Vagina (tissue), 2 donors: ENCODE measurements at regions not wholly inside any gene's neighbourhood (a gene's known extent, or its start where the extent isn't known, plus 50 kb on each side); places are given as distances from the start of the nearest gene placed in this dataset.

ENCODE experiments used
- DNase-seq, 2 donors: peaks; one replicate each; pipeline ENCODE4 v3.0.0-alpha.2; 2017; ENCODE audit errors: extremely low spot score in 2 of 2
- H3K27ac ChIP-seq: fragments of 200-600 bp; sonication (generic); one replicate; pipeline ENCODE4 v1.5.1; 2019
- H3K27me3 ChIP-seq: fragments of 200-600 bp; sonication (generic); one replicate; pipeline ENCODE4 v1.5.1; 2019
- H3K36me3 ChIP-seq, 2 donors: fragments of 200-600 bp; sonication (generic); one replicate each; pipeline ENCODE4 v1.5.1; 2017 to 2019
- H3K4me1 ChIP-seq: fragments of 200-600 bp; sonication (generic); one replicate; pipeline ENCODE4 v1.5.1; 2019
- H3K4me3 ChIP-seq, 2 donors: fragments of 200-600 bp; sonication (generic); 1 replicate in 1 of 2; 2 replicates in 1 of 2; pipeline ENCODE4 v1.5.1; 2016 to 2019
- H3K9me3 ChIP-seq: fragments of 200-600 bp; sonication (generic); one replicate; pipeline ENCODE4 v1.5.1; 2019
- POLR2A ChIP-seq, 2 donors: fragments of 450-650 bp; IDR thresholded peaks; one replicate each; pipeline ENCODE4 v1.6.1; 2017; ENCODE audit warnings: antibody characterized with exemption in 2 of 2, mild to moderate bottlenecking in 2 of 2, moderate library complexity in 2 of 2
- POLR2AphosphoS5 ChIP-seq, 2 donors: sonication (generic); formaldehyde crosslinking; IDR thresholded peaks; one replicate each; pipeline ENCODE4 v1.9.0; 2017; ENCODE audit warnings: antibody characterized with exemption in 2 of 2, mild to moderate bottlenecking in 2 of 2, low read depth in 1 of 2; ENCODE audit not compliant: insufficient read depth in 1 of 2
- intact Hi-C: fragments of 100-400 bp; cut with DNase I; formaldehyde crosslinking; loops from one replicate; pipeline ENCODE4 v1.15.1; 2023
- TF ChIP-seq, protein P1 (sequence below), 3 experiments: fragments of 450-650 bp in 2 of 3; fragments of 200-600 bp in 1 of 3; sonication (generic) in 1 of 3; IDR thresholded peaks; one replicate each; pipeline ENCODE4 v1.5.1; 2017 to 2019; ENCODE audit warnings: antibody characterized with exemption in 3 of 3, mild to moderate bottlenecking in 2 of 3, moderate library complexity in 2 of 3

DNA sequence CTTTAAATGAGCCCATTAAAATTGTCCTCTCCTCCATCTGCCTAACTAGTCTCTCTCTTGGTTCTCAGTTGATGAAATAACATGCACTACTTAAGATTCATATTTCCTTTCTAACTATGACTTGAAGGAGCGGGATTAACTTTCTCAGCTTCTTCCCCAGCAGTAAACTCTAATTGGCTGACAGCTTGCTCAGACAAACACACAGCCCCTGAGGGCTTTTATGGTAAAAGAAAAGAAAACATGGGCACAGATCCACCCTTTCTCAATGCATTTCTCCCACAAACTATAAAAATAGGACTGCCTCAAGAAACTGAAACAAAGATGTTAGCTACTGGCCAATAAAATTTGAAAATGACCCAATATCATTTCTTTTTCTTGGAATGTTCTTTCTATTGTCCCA, 703.1 kb downstream of the ADGRL2 start:
- Histone ChIP-seq H3K9me3 (no peaks in the 10 kb centered on the region), H3K36me3 (no peaks in the 10 kb centered on the region), H3K27me3 (no peaks in the 10 kb centered on the region), H3K4me3 (no peak overlapping the region), H3K27ac (no peak overlapping the region), H3K4me1 (no peaks in the 10 kb centered on the region)
- TF ChIP-seq, protein P1, sequence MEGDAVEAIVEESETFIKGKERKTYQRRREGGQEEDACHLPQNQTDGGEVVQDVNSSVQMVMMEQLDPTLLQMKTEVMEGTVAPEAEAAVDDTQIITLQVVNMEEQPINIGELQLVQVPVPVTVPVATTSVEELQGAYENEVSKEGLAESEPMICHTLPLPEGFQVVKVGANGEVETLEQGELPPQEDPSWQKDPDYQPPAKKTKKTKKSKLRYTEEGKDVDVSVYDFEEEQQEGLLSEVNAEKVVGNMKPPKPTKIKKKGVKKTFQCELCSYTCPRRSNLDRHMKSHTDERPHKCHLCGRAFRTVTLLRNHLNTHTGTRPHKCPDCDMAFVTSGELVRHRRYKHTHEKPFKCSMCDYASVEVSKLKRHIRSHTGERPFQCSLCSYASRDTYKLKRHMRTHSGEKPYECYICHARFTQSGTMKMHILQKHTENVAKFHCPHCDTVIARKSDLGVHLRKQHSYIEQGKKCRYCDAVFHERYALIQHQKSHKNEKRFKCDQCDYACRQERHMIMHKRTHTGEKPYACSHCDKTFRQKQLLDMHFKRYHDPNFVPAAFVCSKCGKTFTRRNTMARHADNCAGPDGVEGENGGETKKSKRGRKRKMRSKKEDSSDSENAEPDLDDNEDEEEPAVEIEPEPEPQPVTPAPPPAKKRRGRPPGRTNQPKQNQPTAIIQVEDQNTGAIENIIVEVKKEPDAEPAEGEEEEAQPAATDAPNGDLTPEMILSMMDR (IDR thresholded peaks at IDR 0.05) = no peak
- no peak for TF ChIP-seq POLR2A (IDR thresholded peaks at IDR 0.05)
- TF ChIP-seq POLR2AphosphoS5 (IDR thresholded peaks at IDR 0.05; ENCODE audit: insufficient read depth in 1 of 2, low read depth in 1 of 2) = no peak
- intact Hi-C loops = no loop called here
- DNase-seq = no peak

DNA sequence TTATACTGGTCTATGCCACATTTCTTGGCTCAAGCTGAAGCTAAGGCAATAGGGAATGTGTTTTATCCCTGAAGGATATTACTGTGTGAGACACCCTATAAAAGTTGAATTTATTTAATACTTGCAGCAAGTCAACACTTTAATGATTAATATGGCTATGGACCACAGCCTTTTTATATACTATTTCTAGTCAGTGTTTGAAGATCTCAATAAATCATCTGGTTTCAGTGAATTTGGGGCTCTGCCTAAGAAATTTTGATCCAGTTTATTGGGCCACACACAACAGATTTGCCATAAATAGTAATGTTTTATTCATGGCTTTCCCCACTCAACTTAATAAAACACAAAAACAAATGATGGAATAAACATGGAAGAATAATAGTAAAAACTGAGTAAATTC, 698.3 kb downstream of the ADGRL2 start:
- H3K27me3 ChIP-seq = no peaks in the 10 kb centered on the region
- H3K4me3 ChIP-seq = no peak overlapping the region
- intact Hi-C loops = no loop called here
- H3K27ac ChIP-seq = no peak overlapping the region
- no peaks in the 10 kb centered on the region for H3K9me3 ChIP-seq
- H3K36me3 ChIP-seq = no peaks in the 10 kb centered on the region
- TF ChIP-seq, protein P1 (IDR thresholded peaks at IDR 0.05) = no peak
- no peak for TF ChIP-seq POLR2AphosphoS5 (IDR thresholded peaks at IDR 0.05; ENCODE audit: insufficient read depth in 1 of 2, low read depth in 1 of 2)
- H3K4me1 ChIP-seq = no peaks in the 10 kb centered on the region
- no peak for DNase-seq

DNA sequence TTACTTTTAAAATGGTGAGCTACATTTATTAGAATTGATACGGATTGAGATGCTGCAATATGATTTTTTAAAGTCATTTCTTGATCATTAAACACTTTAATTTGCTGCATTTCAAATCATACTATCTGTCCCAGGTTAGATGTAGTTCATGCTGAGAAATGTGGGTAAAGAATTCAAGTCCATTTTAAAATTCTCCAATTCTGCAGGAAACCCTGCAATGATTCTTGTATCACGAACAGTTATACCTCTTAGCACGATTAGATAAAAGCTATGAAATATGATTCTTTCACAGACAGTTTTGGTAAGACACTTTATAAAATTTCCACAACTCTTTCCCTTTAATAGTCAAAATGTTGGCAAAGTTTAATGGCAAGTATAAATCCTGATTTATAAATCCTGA, 693.4 kb downstream of the ADGRL2 start:
- Histone ChIP-seq H3K36me3 (no peaks in the 10 kb centered on the region), H3K4me1 (peaks cover 11% of the 10 kb centered on the region), H3K4me3 (no peak overlapping the region), H3K9me3 (no peaks in the 10 kb centered on the region), H3K27ac (no peak overlapping the region), H3K27me3 (no peaks in the 10 kb centered on the region)
- TF ChIP-seq POLR2A (IDR thresholded peaks at IDR 0.05) = no peak
- no peak for DNase-seq
- intact Hi-C loops = no loop called here

GRCh38 chr1:82492159-82492558, 691.4 kb downstream of the ADGRL2 start:
- Histone ChIP-seq H3K36me3 (no peaks in the 10 kb centered on the region), H3K4me1 (peaks cover 11% of the 10 kb centered on the region), H3K27ac (no peak overlapping the region), H3K4me3 (no peak overlapping the region), H3K9me3 (no peaks in the 10 kb centered on the region), H3K27me3 (no peaks in the 10 kb centered on the region)
- TF ChIP-seq, protein P1 (IDR thresholded peaks at IDR 0.05) = no peak
- TF ChIP-seq POLR2A (IDR thresholded peaks at IDR 0.05) (no peak), POLR2AphosphoS5 (IDR thresholded peaks at IDR 0.05; ENCODE audit: insufficient read depth in 1 of 2, low read depth in 1 of 2) (no peak)
- intact Hi-C loops = no loop called here
- DNase-seq = no peak

DNA sequence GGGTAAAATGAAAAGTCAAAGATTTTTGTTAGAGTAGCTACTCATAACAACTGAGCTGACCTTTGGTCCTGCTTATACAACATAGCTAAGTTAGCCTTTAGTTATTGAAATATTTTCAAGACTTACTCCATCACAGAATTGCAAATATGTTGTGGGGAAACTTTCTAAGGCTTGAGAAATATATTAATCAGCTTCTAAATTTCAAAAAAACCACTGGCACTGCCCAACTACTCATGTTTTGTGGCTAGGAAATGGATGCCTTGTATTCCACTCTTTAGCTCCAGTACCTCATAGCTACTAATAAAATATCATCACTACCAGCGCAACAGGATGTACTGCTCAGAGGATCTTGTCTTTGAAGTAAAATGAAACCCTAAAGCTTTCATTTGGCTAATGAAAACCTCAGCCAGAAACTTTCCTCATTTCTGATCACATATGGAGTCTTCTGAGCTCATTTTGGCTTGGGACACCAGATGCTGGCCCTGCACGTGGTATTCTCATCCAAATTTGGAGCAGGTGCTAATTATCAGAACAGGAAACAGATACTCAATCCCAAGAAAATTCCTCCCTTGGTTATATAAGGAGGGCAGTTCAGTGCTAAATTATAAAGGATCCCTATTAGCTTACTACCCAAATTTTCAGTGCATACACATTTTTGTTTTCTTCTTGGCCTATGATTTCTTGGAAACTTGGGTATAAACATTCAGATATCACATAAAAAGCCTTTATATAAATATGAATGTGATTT, 690.7 kb downstream of the ADGRL2 start:
- H3K4me1 ChIP-seq = peaks cover 11% of the 10 kb centered on the region
- DNase-seq = no peak
- H3K27me3 ChIP-seq = no peaks in the 10 kb centered on the region
- TF ChIP-seq POLR2AphosphoS5 (IDR thresholded peaks at IDR 0.05; ENCODE audit: insufficient read depth in 1 of 2, low read depth in 1 of 2) = no peak
- TF ChIP-seq, protein P1 (IDR thresholded peaks at IDR 0.05) = no peak
- no peak for TF ChIP-seq POLR2A (IDR thresholded peaks at IDR 0.05)
- H3K36me3 ChIP-seq = no peaks in the 10 kb centered on the region
- intact Hi-C loops = no loop called here
- H3K4me3 ChIP-seq = no peak overlapping the region
- no peak overlapping the region for H3K27ac ChIP-seq
- H3K9me3 ChIP-seq = no peaks in the 10 kb centered on the region
